H1 (cell line): ENCODE measurements at regions not wholly inside any gene's neighbourhood (a gene's known extent, or its start where the extent isn't known, plus 50 kb on each side); places are given as distances from the start of the nearest gene placed in this dataset.

Experiments
- CTCF ChIA-PET: fragments of 300-600 bp; sonication (Branson Sonifier 250); formaldehyde crosslinking; loops from one replicate; lab custom pipeline; 2021; ENCODE audit not compliant: partially characterized antibody; lab: Charles Lee
- POLR2A ChIA-PET: fragments of 300-600 bp; sonication (Branson Sonifier 250); formaldehyde crosslinking; loops from one replicate; lab custom pipeline; 2021; ENCODE audit warnings: inconsistent platforms; ENCODE audit not compliant: partially characterized antibody; lab: Charles Lee
- DNase-seq, 2 experiments: peaks; one replicate each; pipeline versions ENCODE4 v3.0.0 to v3.0.0-alpha.2; 2010 to 2022; ENCODE audit warnings: low spot score in 2 of 2, low read depth in 1 of 2, mixed read lengths in 1 of 2
- FAIRE-seq: peaks from 2 replicates; lab custom pipeline; 2011; peaks lifted over from hg19 to GRCh38; lab: Jason Lieb, UNC
- H2AFZ ChIP-seq: 2 replicates; pipeline ENCODE4 v1.8.1; 2012; ENCODE audit warnings: low read length, inconsistent platforms
- H2AK5ac ChIP-seq: 2 replicates; pipeline ENCODE4 v1.6.1; 2013; ENCODE audit warnings: low read depth, low read length
- H2BK120ac ChIP-seq: replicated peaks from 2 replicates; pipeline ENCODE3; 2013; ENCODE audit warnings: low read depth, low read length, inconsistent platforms
- H2BK12ac ChIP-seq: 2 replicates; pipeline ENCODE4 v1.6.1; 2013; ENCODE audit warnings: low read depth, low read length
- H2BK15ac ChIP-seq: 2 replicates; pipeline ENCODE4 v1.6.1; 2013; ENCODE audit warnings: low read length
- H2BK20ac ChIP-seq: 2 replicates; pipeline ENCODE4 v1.6.1; 2013; ENCODE audit warnings: low read length
- H2BK5ac ChIP-seq: 2 replicates; pipeline ENCODE4 v1.6.1; 2013; ENCODE audit warnings: low read depth, low read length
- H3K14ac ChIP-seq: 2 replicates; pipeline ENCODE4 v1.6.1; 2013; ENCODE audit warnings: inconsistent platforms; ENCODE audit not compliant: insufficient read length
- H3K18ac ChIP-seq: 2 replicates; pipeline ENCODE4 v1.6.1; 2013; ENCODE audit warnings: low read length; ENCODE audit errors: extremely low read depth
- H3K23ac ChIP-seq: 2 replicates; pipeline ENCODE4 v1.6.1; 2013; ENCODE audit warnings: inconsistent platforms; ENCODE audit not compliant: insufficient read length
- H3K23me2 ChIP-seq: 2 replicates; pipeline ENCODE4 v1.6.1; 2013; ENCODE audit warnings: low read depth, low read length
- H3K27ac ChIP-seq: 2 replicates; pipeline ENCODE4 v1.6.1; 2011; ENCODE audit warnings: low read depth, low read length, inconsistent platforms
- H3K27me3 ChIP-seq, 4 experiments: replicated peaks in 1 of 4; 1 replicate in 1 of 4; 2 replicates in 3 of 4; pipeline versions ENCODE4 v1.6.1 to v1.8.1; 2011 to 2013; ENCODE audit warnings: low read length in 3 of 4, mild to moderate bottlenecking in 3 of 4, inconsistent platforms in 2 of 4, mixed read lengths in 2 of 4, moderate library complexity in 1 of 4; ENCODE audit not compliant: control insufficient read depth in 3 of 4, insufficient read depth in 3 of 4; ENCODE audit errors: extremely low read depth in 1 of 4
- H3K36me3 ChIP-seq, 4 experiments: 2 replicates each; pipeline versions ENCODE4 v1.6.1 to v1.8.1; 2011 to 2013; ENCODE audit warnings: mild to moderate bottlenecking in 4 of 4, low read length in 3 of 4, moderate library complexity in 2 of 4, control low read depth in 1 of 4, inconsistent platforms in 1 of 4; ENCODE audit not compliant: insufficient read depth in 4 of 4, control insufficient read depth in 2 of 4
- H3K4ac ChIP-seq: replicated peaks from 2 replicates; pipeline ENCODE3; 2013; ENCODE audit warnings: low read length, low read depth, mixed read lengths, inconsistent platforms; ENCODE audit not compliant: insufficient read length
- H3K4me1 ChIP-seq, 4 experiments: replicated peaks in 1 of 4; 1 replicate in 1 of 4; 2 replicates in 3 of 4; pipeline versions ENCODE4 v1.6.1 to v1.8.1; 2011 to 2013; ENCODE audit warnings: low read length in 3 of 4, inconsistent platforms in 2 of 4, mixed read lengths in 1 of 4; ENCODE audit not compliant: insufficient read depth in 4 of 4, control insufficient read depth in 3 of 4
- H3K4me2 ChIP-seq, 2 experiments: 2 replicates each; pipeline versions ENCODE4 v1.6.1 to v1.8.1; 2011 to 2013; ENCODE audit warnings: low read depth in 2 of 2, low read length in 2 of 2, control low read depth in 1 of 2, inconsistent platforms in 1 of 2, mild to moderate bottlenecking in 1 of 2; ENCODE audit not compliant: insufficient read depth in 1 of 2
- H3K4me3 ChIP-seq, 4 experiments: fragments of 200-600, 300-600 bp in 1 of 4; sonication (generic), shearing (Covaris generic), sonication (Bioruptor Twin) in 1 of 4; 2 replicates each; pipeline versions ENCODE4 v1.5.1 to v1.8.1; 2011 to 2016; ENCODE audit warnings: low read length in 4 of 4, low read depth in 3 of 4, control low read depth in 2 of 4, inconsistent platforms in 2 of 4, mild to moderate bottlenecking in 2 of 4, mixed read lengths in 1 of 4, moderate library complexity in 1 of 4; ENCODE audit not compliant: insufficient read depth in 2 of 4; ENCODE audit errors: extremely low read depth in 1 of 4
- H3K56ac ChIP-seq: replicated peaks from 2 replicates; pipeline ENCODE3; 2013; ENCODE audit warnings: low read depth, mild to moderate bottlenecking, mixed read lengths, low read length, inconsistent platforms; ENCODE audit not compliant: insufficient read length
- H3K79me1 ChIP-seq: 2 replicates; pipeline ENCODE4 v1.6.1; 2013; ENCODE audit warnings: low read depth, low read length, control low read depth
- H3K79me2 ChIP-seq, 2 experiments: 2 replicates each; pipeline versions ENCODE4 v1.6.1 to v1.8.1; 2012 to 2013; ENCODE audit warnings: low read length in 2 of 2, mild to moderate bottlenecking in 2 of 2, inconsistent platforms in 1 of 2; ENCODE audit not compliant: insufficient read depth in 2 of 2, control insufficient read depth in 1 of 2
- H3K9ac ChIP-seq, 4 experiments: replicated peaks in 1 of 4; 1 replicate in 1 of 4; 2 replicates in 3 of 4; pipeline versions ENCODE4 v1.6.1 to v1.8.1; 2011 to 2013; ENCODE audit warnings: low read depth in 3 of 4, low read length in 3 of 4, control low read depth in 2 of 4, mild to moderate bottlenecking in 2 of 4, moderate library complexity in 2 of 4, inconsistent platforms in 1 of 4; ENCODE audit errors: extremely low read depth in 1 of 4
- H3K9me3 ChIP-seq, 2 experiments: 2 replicates each; pipeline versions ENCODE4 v1.6.1 to v1.8.1; 2012 to 2013; ENCODE audit warnings: mild to moderate bottlenecking in 2 of 2, moderate library complexity in 2 of 2, control low read depth in 1 of 2, inconsistent platforms in 1 of 2, low read depth in 1 of 2, low read length in 1 of 2, mixed read lengths in 1 of 2; ENCODE audit not compliant: insufficient read depth in 2 of 2
- H4K20me1 ChIP-seq, 2 experiments: replicated peaks in 1 of 2; 2 replicates each; pipeline versions ENCODE3 to v1.8.1; 2011 to 2013; ENCODE audit warnings: inconsistent platforms in 2 of 2, low read length in 2 of 2, mild to moderate bottlenecking in 1 of 2; ENCODE audit not compliant: insufficient read depth in 2 of 2, control insufficient read depth in 1 of 2
- H4K5ac ChIP-seq: 2 replicates; pipeline ENCODE4 v1.6.1; 2013; ENCODE audit warnings: low read length, low read depth, mixed read lengths, inconsistent platforms; ENCODE audit not compliant: insufficient read length
- H4K8ac ChIP-seq: 2 replicates; pipeline ENCODE4 v1.8.0; 2013; ENCODE audit warnings: mild to moderate bottlenecking, moderate library complexity, low read length, inconsistent platforms; ENCODE audit not compliant: insufficient read depth; ENCODE audit errors: extremely low read depth
- H4K91ac ChIP-seq: replicated peaks from 2 replicates; pipeline ENCODE3; 2013; ENCODE audit warnings: low read length, mixed read lengths, inconsistent platforms; ENCODE audit not compliant: insufficient read length
- CHD1 ChIP-seq: IDR thresholded peaks from 2 replicates; pipeline ENCODE4 v1.6.1; 2012; ENCODE audit warnings: low read depth, low read length, improper control_type of control experiment
- GTF2F1 ChIP-seq: IDR thresholded peaks from 2 replicates; pipeline ENCODE4 v1.6.1; 2012; ENCODE audit warnings: low read depth, low read length, improper control_type of control experiment, borderline replicate concordance
- RAD21 ChIP-seq, 2 experiments: IDR thresholded peaks in 1 of 2; conservative IDR thresholded peaks in 1 of 2; 2 replicates each; pipeline ENCODE4 v1.6.1; 2011; ENCODE audit warnings: low read depth in 2 of 2, low read length in 2 of 2, improper control_type of control experiment in 1 of 2, inconsistent platforms in 1 of 2, mild to moderate bottlenecking in 1 of 2, moderate library complexity in 1 of 2
- RFX5 ChIP-seq: IDR thresholded peaks from 2 replicates; pipeline ENCODE4 v1.6.1; 2011; ENCODE audit warnings: low read depth, low read length, improper control_type of control experiment, borderline replicate concordance
- RXRA ChIP-seq: IDR thresholded peaks from 2 replicates; pipeline ENCODE4 v1.6.1; 2011; ENCODE audit warnings: low read depth, mild to moderate bottlenecking, low read length, moderate library complexity; ENCODE audit not compliant: insufficient read depth
- SAP30 ChIP-seq: fragments of 300-600 bp; sonication (generic); IDR thresholded peaks from 2 replicates; pipeline ENCODE4 v1.7.1; 2012; ENCODE audit warnings: low read length, moderate library complexity, mild to moderate bottlenecking, inconsistent platforms; ENCODE audit not compliant: insufficient read depth, insufficient replicate concordance
- SP4 ChIP-seq: IDR thresholded peaks from 2 replicates; pipeline ENCODE4 v1.6.1; 2012; ENCODE audit warnings: low read length, inconsistent platforms
- SRF ChIP-seq: IDR thresholded peaks from 2 replicates; pipeline ENCODE4 v1.6.1; 2011; ENCODE audit warnings: mild to moderate bottlenecking, low read depth, low read length, moderate library complexity
- WGBS, 2 experiments: shearing (Covaris generic) in 1 of 2; methylation state at CpG; one replicate each; pipeline versions ENCODE4 v1.1.6 to v1.1.7; 2013 to 2015; ENCODE audit warnings: low lambda C conversion rate in 2 of 2, mixed read lengths in 2 of 2, inconsistent platforms in 1 of 2, low coverage in 1 of 2, missing lambda C conversion rate in 1 of 2; ENCODE audit not compliant: insufficient replicate concordance in 2 of 2, insufficient coverage in 1 of 2, insufficient read length in 1 of 2; ENCODE audit errors: extremely low coverage in 1 of 2, missing lambda C conversion rate in 1 of 2; 5-methylcytosine and 5-hydroxymethylcytosine counted together
- TF ChIP-seq, protein P1 (sequence below): IDR thresholded peaks from 2 replicates; pipeline ENCODE4 v1.6.1; 2011; ENCODE audit warnings: low read length, improper control_type of control experiment

- Histone ChIP-seq H3K27ac (no peak overlapping the region), H3K14ac (no peak overlapping the region), H2BK20ac (no peak overlapping the region), H2AFZ (no peak overlapping the region), H3K23ac (no peak overlapping the region), H3K4me2 (no peak overlapping the region), H3K36me3 (no peaks in the 10 kb centered on the region), H3K56ac (no peak overlapping the region), H2BK12ac (no peak overlapping the region), H3K18ac (no peak overlapping the region), H2AK5ac (no peak overlapping the region), H3K27me3 (no peaks in the 10 kb centered on the region), H4K8ac (no peak overlapping the region), H3K9me3 (no peaks in the 10 kb centered on the region), H3K4ac (no peak overlapping the region), H4K20me1 (no peaks in the 10 kb centered on the region), H2BK15ac (no peak overlapping the region), H3K4me1 (no peaks in the 10 kb centered on the region), H3K23me2 (no peaks in the 10 kb centered on the region), H3K4me3 (no peak overlapping the region), H3K79me2 (no peaks in the 10 kb centered on the region), H2BK120ac (no peak overlapping the region), H3K79me1 (no peaks in the 10 kb centered on the region), H4K5ac (no peak overlapping the region), H2BK5ac (no peak overlapping the region), H4K91ac (no peak overlapping the region), H3K9ac (no peak overlapping the region)
- no peak for FAIRE-seq
- no peak for DNase-seq
- POLR2A ChIA-PET, result no interaction called here
- TF ChIP-seq RAD21 (IDR thresholded peaks at IDR 0.05 in 1 of 2, conservative IDR thresholded peaks at IDR 0.05 in 1 of 2; ENCODE audit: low read depth in 2 of 2, low read length in 2 of 2), result no peak
- TF ChIP-seq, protein P1, sequence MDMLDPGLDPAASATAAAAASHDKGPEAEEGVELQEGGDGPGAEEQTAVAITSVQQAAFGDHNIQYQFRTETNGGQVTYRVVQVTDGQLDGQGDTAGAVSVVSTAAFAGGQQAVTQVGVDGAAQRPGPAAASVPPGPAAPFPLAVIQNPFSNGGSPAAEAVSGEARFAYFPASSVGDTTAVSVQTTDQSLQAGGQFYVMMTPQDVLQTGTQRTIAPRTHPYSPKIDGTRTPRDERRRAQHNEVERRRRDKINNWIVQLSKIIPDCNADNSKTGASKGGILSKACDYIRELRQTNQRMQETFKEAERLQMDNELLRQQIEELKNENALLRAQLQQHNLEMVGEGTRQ, result no peak
- TF ChIP-seq RFX5, result no peak
- TF ChIP-seq RXRA, result no peak
- no peak for TF ChIP-seq GTF2F1
- TF ChIP-seq SP4, result no peak
- TF ChIP-seq SAP30, result no peak
- no peak for TF ChIP-seq CHD1
- no peak for TF ChIP-seq SRF
- CTCF ChIA-PET, result no interaction called here
- WGBS, 2 experiments, result 91% methylated on average over 6 of the region's 6 CpGs; no CpG with 5 or more reads in 1 of the 2 experiments
Observed at GRCh38 chr1:187714470-187714869, 885.7 kb downstream of the PLA2G4A start.
